Stimulated activated CD4-positive, alpha-beta T cell treated with anti-CD3 and anti-CD28 coated beads, Interleukin-2, amount 100 ng/mL, for 24 hours (primary cell): ENCODE measurements at regions not wholly inside any gene's neighbourhood (a gene's known extent, or its start where the extent isn't known, plus 50 kb on each side); places are given as distances from the start of the nearest gene placed in this dataset.
"Not testable (repeated sequence)": the region's sequence is repeated elsewhere in the genome, so short reads cannot be mapped to it uniquely, and the experiment has no call there.

Experiments used
- DNase-seq, 2 donors: peaks; one replicate each; pipeline ENCODE4 v3.0.0-alpha.2; 2020

GRCh38 chr6:164097551-164098398, 683.3 kb downstream of the QKI start:
- no peak for DNase-seq

GRCh38 chr6:164097056-164097455, 682.5 kb downstream of the QKI start:
- DNase-seq, result no peak

GRCh38 chr6:164095056-164095455, 680.5 kb downstream of the QKI start:
- DNase-seq, result no peak

GRCh38 chr6:164087870-164088269, 673.4 kb downstream of the QKI start:
- DNase-seq, result no peak

GRCh38 chr6:164087211-164087610, 672.7 kb downstream of the QKI start:
- no peak for DNase-seq

- no peak for DNase-seq
Observed at GRCh38 chr6:164086076-164086887, 671.8 kb downstream of the QKI start.

GRCh38 chr6:164085091-164086075, 670.9 kb downstream of the QKI start:
- DNase-seq, result no peak

- DNase-seq, result no peak
Observed at GRCh38 chr6:164079275-164079600, 664.7 kb downstream of the QKI start.

GRCh38 chr6:164078532-164079274, 664.2 kb downstream of the QKI start:
- DNase-seq, result no peak

GRCh38 chr6:164076818-164077532, 662.5 kb downstream of the QKI start:
- not testable (repeated sequence) for DNase-seq

GRCh38 chr6:164075981-164076615, 661.6 kb downstream of the QKI start:
- DNase-seq, result no peak

GRCh38 chr6:164072240-164072666, 657.7 kb downstream of the QKI start:
- no peak for DNase-seq

GRCh38 chr6:164069350-164069990, 655.0 kb downstream of the QKI start:
- no peak for DNase-seq

- DNase-seq, result no peak
Observed at GRCh38 chr6:164068527-164068926, 654.0 kb downstream of the QKI start.

- no peak for DNase-seq
Observed at GRCh38 chr6:164066766-164067165, 652.2 kb downstream of the QKI start.

- DNase-seq, result no peak
Observed at GRCh38 chr6:164066335-164066734, 651.8 kb downstream of the QKI start.

- no peak for DNase-seq
Observed at GRCh38 chr6:164063346-164063745, 648.8 kb downstream of the QKI start.

GRCh38 chr6:164062872-164063271, 648.4 kb downstream of the QKI start:
- DNase-seq, result no peak

GRCh38 chr6:164057876-164058275, 643.4 kb downstream of the QKI start:
- no peak for DNase-seq

GRCh38 chr6:164051427-164051826, 636.9 kb downstream of the QKI start:
- no peak for DNase-seq
